ENCODE measurements at regions not wholly inside any gene's neighbourhood (a gene's known extent, or its start where the extent isn't known, plus 50 kb on each side); places are given as distances from the start of the nearest gene placed in this dataset.

DNA sequence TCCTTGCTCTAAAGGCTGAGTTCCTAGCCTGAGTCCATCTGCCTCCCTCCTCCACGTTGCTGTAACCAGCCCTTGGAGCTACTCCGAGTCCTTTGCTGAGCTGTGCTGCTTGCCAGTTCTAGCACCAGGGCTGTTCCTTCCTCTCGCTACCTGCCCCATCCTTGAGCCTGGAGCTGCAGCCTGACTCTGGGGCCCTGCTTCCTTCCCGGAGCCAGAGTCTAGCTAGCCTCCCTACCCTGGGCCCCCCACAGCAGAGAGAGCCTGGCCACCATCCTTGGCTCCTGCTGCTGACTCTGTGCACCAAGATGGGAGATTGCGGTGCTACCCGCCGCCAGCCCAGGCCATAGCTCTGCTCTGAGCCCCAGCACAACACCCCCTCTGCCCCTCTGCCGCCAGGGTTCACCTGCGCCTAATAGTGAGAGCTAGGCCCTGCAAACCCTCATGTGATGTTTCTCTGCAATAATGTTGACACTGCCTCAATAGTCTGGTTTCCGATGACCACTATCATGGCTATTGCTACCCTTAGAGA lies 135.9 kb upstream of the ASB18 start:
- TF ChIP-seq, protein P1, sequence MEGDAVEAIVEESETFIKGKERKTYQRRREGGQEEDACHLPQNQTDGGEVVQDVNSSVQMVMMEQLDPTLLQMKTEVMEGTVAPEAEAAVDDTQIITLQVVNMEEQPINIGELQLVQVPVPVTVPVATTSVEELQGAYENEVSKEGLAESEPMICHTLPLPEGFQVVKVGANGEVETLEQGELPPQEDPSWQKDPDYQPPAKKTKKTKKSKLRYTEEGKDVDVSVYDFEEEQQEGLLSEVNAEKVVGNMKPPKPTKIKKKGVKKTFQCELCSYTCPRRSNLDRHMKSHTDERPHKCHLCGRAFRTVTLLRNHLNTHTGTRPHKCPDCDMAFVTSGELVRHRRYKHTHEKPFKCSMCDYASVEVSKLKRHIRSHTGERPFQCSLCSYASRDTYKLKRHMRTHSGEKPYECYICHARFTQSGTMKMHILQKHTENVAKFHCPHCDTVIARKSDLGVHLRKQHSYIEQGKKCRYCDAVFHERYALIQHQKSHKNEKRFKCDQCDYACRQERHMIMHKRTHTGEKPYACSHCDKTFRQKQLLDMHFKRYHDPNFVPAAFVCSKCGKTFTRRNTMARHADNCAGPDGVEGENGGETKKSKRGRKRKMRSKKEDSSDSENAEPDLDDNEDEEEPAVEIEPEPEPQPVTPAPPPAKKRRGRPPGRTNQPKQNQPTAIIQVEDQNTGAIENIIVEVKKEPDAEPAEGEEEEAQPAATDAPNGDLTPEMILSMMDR (IDR thresholded peaks at IDR 0.05), result no peak
- TF ChIP-seq POLR2A (IDR thresholded peaks at IDR 0.05), result no peak

All from thyroid gland (tissue), 4 donors.